GM19397 (cell line): ENCODE measurements at regions not wholly inside any gene's neighbourhood (a gene's known extent, or its start where the extent isn't known, plus 50 kb on each side); places are given as distances from the start of the nearest gene placed in this dataset.

Source experiments
- ATAC-seq: cut with Tn5 transposase; IDR thresholded peaks from one replicate; pipeline ENCODE4 v1.9.1; 2021; ENCODE audit warnings: mild to moderate bottlenecking, moderate library complexity; ENCODE audit not compliant: unreplicated experiment

GRCh38 chr2:192315543-192315942, 120.8 kb upstream of the TMEFF2 start:
- ATAC-seq = no peak

GRCh38 chr2:192314800-192315481, 120.2 kb upstream of the TMEFF2 start:
- no peak for ATAC-seq

DNA sequence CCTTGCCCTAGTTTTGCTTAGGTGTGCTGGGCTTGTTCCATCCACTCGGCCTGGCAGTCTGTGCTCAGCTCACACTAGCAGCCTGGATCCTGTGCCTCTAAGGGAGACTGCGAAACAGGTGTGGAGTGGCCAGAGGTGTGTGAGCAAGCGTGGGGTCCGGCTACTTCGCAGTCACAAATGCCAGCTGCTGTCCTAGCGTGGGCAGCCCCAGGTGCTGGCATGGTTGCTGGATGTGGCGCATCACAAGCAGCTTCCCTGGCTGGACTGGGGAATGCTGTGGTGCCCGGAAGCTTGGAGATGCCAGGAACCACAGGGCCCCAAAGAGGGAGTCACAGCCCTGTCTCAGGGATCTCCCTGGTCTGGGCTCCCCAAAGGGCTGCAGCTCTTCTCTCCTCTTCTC, 119.0 kb upstream of the TMEFF2 start:
- no peak for ATAC-seq

DNA sequence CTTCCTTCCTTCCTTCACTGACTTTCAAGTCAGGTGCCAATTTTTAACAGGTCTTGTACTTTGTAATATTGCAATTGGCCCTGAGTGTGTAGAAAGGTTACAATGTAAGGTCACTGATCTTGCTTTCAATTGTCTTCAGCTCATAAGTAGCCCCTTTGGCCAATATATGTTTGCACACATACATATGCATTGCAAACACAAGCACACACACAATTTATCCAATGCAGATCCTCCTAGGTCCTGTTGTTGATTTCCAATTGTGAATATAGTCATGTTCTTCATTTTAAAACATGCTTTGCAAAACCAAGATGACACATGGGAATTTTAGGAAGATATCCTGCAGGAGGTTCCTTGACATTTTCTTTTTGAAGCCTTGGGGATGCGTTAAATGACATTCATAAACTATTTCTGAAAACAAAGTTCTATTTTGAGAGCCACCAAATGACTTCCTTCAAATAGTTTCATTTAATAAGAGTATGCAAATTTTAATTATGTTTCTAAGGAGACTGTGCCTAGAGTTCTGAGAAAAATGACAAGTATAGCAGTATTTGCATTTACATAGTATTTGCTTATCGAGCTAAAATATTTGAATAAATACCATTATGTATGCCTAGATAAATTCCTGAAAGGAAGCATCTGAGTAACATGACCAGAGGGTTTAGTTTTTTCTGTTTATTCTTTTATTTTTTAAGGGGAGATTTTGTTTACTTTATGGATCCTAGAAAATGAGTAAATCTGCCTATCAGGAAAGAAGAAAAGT, 117.1 kb upstream of the TMEFF2 start:
- ATAC-seq = no peak

- no peak for ATAC-seq
Measured at GRCh38 chr2:192307530-192307929, 112.8 kb upstream of the TMEFF2 start.

DNA sequence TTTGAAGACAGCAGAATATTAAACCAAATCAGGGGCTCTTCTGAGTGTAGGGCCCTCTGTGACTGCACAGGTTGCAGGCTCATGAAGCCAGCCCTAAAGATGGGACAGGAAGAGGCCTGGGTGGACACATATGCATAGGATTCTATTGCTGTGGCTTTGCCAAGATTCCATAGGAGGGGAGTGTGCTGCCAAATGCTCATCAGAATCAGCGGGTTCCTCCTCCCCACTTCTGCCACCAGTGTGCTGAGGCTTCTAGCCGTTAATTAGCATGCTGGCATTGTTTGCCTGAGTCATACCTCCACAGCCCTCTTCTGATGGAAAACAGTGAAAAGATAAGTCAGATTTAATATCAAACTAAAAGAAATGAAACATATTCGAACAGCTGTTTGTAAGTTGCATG, 103.9 kb upstream of the TMEFF2 start:
- ATAC-seq = no peak

- no peak for ATAC-seq
Measured at GRCh38 chr2:192292478-192292877, 97.7 kb upstream of the TMEFF2 start.

- no peak for ATAC-seq
Measured at GRCh38 chr2:192288295-192288694, 93.6 kb upstream of the TMEFF2 start.

DNA sequence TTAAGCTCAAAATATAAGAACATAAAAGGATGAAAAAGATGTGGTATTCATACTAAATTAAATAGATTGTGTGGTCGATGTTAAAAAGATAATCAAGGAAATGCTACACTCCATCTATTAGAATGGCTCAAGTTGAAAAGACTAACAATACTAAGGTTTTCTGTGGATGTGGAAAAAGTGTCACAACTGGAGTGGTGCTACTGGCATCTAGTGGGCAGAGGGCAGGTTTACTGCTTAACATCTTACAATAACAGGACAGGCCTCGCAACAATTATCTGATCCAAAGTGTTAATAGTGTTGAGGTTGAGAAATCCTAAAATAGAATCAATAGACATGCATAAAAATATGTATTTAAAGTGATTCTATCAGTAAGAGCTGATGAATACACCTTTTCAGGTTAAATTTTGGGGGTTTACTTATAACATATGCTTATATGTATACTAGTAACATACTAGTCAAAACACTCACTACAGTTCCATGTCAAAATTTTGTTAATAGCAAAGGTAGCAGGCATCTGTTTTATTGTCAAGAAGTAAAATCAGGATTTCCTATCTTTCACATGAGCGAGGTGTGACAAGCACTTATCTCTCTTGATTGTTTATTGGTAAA, 91.5 kb upstream of the TMEFF2 start:
- no peak for ATAC-seq

DNA sequence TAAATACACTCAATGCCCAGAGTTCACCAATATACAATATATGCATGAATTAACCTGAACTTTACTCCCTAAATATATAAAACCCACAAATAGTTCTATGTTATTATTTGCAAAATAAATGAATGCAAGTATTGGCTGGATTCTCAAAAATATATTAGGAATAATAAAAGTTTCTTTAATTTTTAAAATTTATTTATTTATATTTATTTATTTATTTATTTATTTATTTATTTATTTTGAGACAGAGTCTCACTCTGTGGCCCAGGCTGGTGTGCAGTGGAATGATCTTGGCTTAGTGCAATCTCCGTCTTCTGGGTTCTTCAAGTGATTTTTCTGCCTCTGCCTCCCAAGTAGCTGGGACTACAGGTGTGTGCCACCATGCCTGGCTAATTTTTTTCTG, 88.7 kb upstream of the TMEFF2 start:
- no peak for ATAC-seq

GRCh38 chr2:192278701-192279100, 84.0 kb upstream of the TMEFF2 start:
- ATAC-seq = no peak

DNA sequence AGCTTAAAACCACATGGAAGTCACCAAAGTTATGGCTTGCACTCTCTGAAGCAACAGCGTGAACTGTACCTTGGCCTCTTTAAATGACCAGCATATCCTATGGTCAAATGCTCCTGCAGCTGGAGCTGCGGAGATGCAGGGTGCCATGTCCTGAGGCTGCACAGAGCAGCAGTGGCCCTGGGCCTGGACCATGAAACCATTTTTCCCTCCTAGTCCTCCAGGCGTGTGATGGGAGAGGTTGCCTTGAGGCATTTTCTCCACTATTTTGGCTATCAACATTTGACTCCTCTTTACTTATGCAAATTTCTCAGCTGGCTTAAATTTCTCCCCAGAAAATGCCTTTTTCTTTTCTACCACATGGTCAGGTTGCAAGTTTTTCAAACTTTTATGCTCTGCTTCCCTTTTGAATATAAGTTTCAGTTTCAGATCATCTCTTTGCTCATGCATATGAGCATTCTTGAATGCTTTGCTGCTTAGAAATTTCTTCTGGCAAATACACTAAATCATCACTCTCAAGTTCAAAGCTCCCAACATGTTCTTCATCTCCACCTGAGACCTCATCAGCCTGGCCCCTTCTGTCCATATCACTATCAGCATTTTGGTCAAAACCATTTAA, 82.9 kb upstream of the TMEFF2 start:
- ATAC-seq = peak; percentile 47

GRCh38 chr2:192275632-192276031, 80.9 kb upstream of the TMEFF2 start:
- no peak for ATAC-seq

DNA sequence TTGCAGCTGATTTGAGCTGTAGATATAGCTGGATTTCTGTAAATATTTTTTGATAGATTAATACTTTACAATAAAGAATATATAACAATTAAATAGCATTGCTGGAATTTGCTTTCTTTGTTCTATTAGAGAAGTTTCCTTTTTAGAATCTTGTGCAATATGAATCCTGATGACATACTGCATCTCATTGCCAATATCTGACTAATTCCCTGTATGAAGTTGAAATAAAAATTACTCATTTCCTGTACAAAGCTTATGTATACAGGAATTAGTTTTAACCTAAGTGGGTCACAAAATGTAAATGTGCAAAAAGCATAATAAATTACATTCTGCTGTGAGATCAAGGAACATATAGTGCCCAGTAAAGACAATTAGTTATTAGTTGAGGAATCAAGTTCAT, 72.8 kb upstream of the TMEFF2 start:
- ATAC-seq = no peak

- no peak for ATAC-seq
Measured at GRCh38 chr2:192265751-192266150, 71.0 kb upstream of the TMEFF2 start.

DNA sequence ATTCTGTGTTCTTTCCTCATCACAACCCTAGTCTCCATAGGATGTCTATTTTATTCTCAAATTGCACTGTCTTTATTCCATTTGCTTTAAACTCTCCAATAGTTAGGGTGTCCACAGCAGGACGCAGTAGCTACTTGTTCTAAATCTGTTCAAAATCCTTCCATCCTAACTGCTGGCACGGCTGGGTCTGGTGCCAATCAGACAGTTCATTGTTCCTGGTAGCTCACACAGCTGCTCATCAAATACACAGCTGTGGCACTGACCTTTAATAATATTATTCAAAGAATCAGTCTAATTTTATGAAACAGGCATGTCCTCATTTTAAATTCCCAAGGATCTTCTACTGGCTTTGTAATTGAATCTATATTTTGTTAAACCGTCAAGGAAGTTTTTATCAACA, 59.7 kb upstream of the TMEFF2 start:
- no peak for ATAC-seq

DNA sequence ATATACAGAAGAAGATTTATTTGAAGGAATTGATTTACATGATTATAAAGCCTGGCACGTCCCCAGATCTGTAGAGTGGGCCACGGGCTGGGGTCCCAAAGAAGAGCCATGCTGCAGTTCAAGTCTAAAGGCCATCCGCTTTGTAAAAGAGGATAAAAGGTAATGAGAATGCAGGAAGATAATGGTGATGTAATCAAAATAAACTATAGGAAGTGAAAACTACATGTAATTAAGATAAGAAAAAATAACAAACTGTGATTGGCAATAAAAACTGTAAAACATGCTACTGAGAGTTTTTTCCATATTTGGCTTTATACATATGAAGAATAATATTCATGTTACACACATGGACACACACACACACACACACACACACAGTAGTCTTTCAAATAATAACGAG, 59.0 kb upstream of the TMEFF2 start:
- no peak for ATAC-seq

GRCh38 chr2:192250961-192251360, 56.2 kb upstream of the TMEFF2 start:
- no peak for ATAC-seq

- ATAC-seq = no peak
Measured at GRCh38 chr2:192247456-192247855, 52.7 kb upstream of the TMEFF2 start.

- ATAC-seq = no peak
Measured at GRCh38 chr2:192246297-192246696, 51.6 kb upstream of the TMEFF2 start.

DNA sequence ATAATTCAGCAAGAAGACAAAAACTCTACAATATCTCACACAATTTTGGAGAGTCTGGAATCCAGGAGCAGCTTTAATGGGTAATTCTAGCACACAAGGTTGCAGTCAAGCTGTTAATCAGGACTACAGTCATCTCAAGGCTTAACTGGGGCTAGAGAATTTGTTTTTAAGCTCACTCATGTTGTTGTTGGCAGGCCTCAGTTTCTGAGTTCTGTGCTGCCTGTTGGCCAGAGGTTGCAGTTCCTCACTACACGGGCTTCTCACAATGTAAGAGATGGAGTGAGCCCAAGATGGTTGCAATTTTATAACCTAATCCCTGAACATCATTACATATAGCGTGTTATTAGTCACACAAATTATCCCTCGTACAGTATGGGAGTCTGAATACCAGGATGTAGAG, 50.6 kb upstream of the TMEFF2 start:
- no peak for ATAC-seq
